HG03565 (cell line): ENCODE measurements at regions not wholly inside any gene's neighbourhood (a gene's known extent, or its start where the extent isn't known, plus 50 kb on each side); places are given as distances from the start of the nearest gene placed in this dataset.

Experiments used
- ATAC-seq: cut with Tn5 transposase; IDR thresholded peaks from one replicate; pipeline ENCODE4 v1.9.1; 2021; ENCODE audit warnings: mild to moderate bottlenecking, moderate library complexity; ENCODE audit not compliant: unreplicated experiment

DNA sequence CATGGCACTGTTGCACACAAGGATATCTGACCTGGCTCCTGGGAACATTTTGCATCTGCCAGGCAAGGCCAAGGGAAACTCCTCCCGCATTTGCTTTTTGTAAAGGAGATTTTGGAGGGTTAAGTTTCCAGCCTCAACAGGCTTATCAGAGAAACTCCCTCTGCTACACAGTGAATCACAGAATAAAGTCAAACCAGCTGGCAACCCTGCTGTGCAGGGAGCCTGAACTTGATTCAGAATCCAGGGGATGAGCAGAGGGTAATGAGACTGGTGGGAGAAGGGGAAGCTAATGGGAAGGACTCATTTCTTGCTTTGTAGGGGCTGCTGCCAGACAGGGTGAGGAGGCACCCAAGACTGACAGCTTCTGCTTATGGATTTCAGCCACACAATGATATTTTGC lies 185.3 kb upstream of the ISX start:
- no peak for ATAC-seq

DNA sequence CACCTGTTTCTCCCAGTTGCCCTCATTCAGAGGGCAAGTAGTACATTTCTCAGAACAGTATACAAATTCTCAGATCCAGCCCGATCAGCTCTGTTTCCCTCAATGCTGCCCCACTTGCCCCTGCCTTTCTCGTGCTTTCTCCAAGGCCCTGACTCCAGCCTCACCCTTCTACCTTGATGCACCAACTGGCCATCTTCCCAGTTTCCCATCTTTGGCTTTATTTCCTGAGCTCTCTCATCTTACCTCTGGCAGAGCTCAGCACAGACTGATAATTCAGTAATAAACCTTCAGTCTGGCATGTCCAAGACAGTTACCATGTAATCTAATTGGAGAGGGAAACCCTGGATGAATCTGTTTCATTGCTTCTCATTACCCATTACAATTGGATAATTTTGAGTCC lies 184.5 kb upstream of the ISX start:
- ATAC-seq: no peak

DNA sequence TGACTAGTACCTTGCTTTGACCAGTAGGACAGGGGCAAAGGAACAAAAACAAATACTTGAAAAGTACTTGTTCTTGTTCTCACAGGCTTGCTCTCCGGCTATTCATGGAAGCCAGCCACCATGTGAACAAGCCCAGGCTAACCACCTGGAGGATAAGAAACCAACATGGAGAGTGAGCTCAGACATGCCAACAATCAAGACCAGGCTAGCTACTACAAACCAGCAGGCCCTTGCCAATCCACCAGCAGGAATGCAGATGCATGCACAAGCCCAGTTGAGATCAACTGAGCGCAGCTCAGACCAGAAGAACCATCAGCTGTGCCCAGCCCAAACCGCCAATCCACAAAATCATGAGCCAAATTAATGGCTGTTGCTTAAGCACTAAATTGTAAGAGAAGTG lies 180.1 kb upstream of the ISX start:
- no peak for ATAC-seq

DNA sequence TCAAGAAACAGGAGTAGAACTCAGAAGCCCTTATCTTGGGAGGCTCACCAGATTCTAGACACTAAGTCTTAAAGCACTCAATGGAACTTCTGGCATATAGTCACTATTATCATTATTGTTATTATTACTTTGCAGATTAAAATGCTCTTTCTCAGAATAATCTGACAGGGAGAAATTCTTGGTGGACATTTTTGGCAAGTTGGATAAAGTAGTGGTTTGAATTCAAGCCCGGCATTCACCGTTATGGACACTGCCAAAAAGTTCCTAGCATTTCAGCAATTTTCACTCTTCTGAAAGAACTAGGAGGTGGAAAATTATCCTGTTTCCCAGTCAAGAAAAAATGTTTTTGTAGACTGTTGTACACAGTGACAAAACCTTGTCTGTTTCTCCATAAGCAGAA lies 179.6 kb upstream of the ISX start:
- ATAC-seq: no peak

DNA sequence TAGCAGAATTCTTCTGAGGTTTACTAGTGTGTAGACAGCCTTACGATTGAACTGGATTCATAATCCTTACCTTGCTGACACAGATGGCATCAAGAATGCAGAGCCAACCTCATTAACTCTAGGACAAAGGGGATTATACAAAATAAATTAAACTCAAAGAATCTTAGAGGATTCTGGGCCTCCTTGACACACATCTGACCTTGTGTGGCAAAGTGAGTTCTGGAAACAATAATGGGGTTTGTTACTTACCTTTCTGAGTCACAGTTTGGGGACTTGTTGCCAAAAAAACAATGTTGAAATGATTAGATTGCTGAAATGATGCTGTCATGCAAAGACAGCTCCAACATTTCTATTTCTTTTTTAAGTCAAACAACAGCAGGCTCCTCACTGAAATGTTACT lies 179.1 kb upstream of the ISX start:
- ATAC-seq: no peak

DNA sequence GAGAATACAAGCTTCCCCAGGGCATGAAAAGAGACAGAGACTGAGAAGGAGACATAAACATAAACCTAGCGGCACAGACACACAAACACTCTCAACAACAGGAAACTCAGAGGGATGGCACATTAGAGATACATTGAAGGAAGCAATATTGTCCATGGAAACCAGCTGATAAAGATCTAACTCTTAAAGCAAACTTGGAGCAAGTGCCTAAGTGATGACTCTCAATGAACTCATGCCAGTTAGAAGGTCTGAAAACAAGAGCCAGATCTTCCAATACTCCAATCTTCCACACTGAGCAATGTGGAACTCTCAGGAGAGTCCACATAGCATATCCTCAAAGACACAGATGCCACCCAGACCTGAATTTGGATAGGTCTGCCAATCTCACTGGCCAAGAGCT lies 168.8 kb upstream of the ISX start:
- no peak for ATAC-seq

DNA sequence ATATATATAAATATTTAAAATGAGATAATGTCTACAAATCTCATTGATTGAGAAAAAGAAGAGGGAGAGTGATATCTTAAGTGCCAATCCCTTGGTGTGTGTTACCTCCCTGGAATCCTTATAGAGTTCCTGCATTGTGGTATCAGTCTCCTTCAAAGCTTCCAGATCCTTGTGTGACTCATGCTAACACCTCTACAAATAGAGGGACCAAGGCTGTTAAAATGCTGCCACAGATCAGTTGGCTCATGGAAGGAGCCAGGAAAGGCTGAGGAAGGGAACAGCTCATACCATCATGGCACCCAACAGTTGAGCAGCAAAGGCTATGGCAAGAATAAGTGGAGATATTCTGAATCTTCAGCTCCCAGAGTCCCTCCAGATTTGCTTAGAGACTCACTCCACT lies 163.6 kb upstream of the ISX start:
- no peak for ATAC-seq

DNA sequence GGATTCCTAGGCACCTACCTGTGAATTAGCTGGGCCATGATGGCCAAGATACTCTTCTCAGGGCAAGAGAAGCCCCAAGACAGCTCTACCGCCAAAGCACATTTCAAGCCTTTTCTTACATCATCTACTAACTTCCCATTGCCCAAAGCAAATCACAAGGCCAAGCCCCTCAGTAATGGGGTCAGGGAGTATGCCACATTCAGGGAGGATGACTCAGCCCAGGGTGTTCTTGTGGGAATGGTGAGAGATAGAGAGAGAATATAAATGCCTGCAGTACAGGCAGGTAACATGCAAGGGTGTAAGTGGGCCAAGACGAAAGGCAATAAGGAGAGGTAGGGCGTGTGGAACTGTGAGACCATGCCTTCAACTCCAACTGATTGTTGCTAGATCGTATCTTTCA lies 162.5 kb upstream of the ISX start:
- no peak for ATAC-seq

DNA sequence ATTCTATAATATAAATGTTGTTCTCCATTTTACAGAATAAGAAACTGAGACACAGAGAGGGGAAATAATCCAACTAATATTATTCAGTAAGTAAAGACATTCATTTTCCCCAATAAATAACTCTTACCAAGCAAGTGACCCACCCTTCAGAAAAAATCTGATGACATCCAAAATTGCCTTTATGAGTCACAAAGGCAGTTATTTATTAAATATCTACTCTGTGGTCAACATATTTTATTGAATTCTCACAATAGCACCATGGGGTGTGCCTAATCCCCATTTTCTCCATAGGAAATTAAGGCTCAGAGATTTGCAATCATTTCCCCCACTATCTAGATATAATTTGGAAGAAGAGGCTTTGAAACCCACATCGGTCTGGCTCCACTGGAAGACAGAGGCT lies 161.5 kb upstream of the ISX start:
- no peak for ATAC-seq

DNA sequence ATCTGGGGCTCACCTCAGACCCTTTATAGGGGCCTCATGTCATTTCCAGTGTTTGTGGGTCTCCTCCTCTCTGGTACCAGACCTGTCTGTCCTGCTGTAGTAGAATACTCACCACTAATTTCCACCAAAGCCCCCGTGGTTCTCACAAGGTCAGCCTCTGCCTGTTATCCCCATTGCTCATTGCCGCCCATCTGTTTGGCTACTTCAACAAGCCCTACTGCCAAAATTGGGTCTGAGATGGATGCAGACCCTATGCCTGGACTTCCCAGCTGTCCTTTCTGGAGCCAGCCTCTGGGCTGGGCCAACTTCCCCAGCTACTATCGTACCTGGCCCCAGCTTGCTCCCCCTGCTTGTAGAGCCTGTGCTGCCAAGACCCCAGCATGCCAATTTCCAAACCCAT lies 152.1 kb upstream of the ISX start:
- no peak for ATAC-seq

DNA sequence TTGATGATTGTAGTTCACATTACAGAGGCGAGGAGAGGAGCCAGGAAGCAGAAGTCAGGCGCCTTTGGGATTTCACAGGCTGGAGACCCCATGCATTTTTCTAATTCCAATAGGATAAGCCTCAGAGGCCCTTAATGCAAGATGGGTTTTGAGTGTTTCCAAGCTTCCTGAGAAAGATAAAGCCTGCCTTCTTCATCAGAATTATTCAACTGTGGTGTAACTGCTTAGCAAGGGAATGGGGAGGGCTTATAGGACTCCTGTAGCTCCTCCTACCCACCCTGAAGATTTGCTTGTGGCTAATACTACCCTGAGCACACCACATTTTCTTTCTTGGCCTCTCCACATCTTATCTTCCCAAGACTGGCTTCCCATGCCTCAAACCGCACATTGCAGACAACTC lies 151.1 kb upstream of the ISX start:
- ATAC-seq: no peak

DNA sequence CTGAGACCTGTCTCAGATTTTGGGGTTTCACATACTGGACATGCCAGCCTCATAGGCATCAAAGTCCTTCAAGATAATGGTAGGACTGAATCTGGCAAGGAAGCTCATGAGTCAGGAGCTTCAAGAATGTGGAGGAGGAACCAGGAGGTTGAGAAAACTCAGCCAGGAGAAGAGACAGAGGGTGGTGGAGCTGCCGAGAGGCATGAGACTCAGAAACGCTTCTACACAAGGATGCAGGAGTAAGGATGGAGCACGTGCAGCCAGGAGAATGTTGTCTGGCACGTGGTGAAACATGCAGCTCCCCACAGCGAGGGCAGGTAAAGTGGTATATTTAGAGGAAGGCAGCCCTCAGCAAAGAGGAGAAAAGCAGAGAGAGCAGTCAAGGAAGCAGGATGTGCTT lies 148.7 kb upstream of the ISX start:
- no peak for ATAC-seq

DNA sequence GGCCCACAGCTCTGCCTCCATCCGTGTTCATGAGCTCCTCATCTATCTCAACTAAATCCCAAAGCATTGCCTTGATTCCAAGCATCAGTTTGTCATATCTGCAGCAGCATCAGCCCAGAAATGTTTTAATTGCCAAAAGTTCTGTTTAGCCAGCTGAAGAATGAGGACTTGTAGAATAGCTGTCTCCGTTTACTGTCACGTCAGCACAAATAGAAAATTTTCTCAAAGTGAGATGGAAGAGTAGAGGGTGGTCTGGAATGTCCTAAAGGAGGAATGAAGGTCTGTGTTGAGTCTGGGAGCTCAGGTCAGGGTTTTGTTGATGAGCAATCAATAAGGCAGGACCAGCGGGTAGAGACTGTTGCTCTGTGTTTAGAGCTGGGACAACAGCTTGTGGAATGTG lies 134.9 kb upstream of the ISX start:
- ATAC-seq: no peak

DNA sequence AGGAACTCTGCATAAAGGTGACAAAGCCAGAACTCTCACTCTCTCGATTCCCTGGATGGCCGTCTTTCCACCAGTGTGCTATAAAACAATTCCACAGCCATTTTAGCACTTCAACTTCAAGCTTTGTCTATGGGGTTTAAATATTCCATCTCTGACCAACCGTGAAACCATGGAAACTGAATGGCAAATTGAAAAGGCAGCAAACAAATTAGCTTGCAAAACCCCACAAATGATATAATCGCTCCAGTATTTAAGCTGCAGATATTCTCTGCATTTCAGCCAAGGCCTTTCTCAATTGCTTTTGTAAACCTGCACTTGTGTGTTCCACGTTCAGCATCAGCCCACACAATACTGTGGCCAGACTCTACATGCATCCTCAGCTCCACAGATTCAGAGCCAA lies 131.7 kb upstream of the ISX start:
- no peak for ATAC-seq

DNA sequence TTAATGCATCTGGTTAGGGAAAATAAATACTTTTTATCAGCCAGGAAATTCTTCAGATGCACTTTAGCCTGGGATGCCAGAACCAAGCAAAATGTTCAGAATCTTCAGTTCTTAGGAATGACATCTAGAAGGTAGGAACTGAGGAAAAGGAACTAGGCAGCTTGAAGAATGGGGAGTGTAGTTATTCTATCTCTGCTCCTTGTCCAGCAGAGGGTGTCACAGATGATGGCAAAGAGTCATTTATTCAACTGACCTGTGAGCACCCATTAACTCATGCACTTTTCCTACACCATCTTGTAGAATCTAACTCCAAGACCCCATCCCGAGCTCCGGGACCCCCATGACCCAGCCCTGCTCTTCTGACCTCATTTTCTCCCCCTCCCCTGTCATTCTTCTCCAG lies 122.1 kb upstream of the ISX start:
- ATAC-seq: no peak

DNA sequence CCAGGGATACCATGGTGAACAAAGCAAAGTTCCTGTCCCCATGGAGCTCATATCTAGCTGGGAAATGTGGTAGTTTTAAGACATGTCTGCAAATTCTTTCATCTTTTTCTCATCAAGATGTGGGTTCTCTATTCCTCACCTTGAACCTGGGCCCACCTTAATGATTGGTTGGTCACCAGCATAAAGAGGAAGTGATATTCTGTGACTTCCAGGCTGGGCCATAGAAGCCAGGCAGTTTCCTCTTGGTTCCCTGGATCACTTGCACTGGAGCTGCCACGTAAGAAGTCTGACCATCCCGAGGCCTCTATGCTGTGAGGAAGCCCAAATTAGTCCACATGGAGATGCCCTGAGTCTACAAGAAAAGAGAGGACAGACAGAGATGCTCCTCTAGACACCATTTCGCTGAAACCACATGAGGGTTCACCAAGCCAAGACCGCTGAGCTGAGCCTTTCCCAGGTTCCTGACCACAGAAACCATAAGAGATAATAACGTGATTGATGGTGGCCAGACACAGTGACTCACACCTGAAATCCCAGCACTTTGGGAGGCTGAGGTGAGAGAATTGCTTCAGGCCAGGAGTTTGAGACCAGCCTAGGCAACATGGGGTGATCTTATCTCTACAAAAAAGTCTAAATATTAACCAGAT lies 119.5 kb upstream of the ISX start:
- no peak for ATAC-seq

DNA sequence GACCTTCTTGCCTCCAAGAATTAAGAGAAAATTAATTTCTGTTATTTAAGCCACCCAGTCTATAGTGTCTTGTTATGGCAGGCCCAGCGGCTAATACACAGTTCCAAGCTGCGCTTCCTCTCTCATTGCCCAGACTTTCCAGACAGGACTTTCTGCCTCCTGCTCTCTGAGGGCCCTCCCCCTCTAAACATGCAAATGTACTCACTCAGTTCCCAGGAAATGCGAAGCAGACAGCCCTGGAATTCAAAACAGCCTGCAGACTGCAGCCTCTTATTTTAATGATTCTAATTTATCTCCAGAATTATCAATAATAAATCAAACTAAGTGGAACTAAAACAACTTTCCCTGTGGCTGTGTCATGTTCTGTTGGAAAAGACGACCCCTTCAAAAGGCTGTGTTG lies 115.5 kb upstream of the ISX start:
- no peak for ATAC-seq

DNA sequence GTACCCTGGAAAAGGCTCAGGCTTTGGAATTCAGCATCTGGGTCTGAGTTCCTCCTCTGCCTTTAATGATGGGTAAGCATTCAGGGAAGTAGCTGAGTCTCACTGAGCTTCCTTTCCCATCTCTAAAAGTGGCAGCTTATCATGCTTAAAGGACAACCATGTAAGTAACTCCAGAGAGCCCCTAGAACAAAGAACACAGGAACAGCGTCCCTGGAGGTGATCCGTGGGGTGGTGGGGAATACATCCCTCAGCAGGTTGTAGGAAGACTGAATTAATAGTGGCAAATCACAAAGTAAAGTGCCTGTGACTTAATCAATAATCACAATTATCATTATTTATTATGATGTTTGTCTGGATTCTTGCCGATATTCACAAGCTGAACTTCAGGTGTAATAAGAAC lies 114.7 kb upstream of the ISX start:
- ATAC-seq: no peak

DNA sequence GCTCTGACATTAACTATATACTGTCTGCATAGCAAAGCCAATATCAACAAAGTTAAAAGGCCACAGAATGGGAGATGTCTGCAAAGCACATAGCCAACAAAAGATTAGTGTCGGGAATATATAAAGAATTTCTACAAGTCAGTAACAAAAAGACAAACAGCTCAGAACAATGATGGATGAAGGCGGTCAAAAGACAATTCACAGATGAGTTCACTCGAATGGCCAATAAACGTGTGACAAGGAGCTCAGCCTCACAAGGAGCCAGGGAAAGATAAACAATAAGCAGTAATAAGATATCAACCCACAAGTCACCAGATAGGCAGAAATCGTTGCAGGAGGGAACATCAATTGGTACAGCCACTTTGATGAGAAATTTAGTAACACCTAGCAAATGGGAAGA lies 106.0 kb upstream of the ISX start:
- ATAC-seq: no peak

DNA sequence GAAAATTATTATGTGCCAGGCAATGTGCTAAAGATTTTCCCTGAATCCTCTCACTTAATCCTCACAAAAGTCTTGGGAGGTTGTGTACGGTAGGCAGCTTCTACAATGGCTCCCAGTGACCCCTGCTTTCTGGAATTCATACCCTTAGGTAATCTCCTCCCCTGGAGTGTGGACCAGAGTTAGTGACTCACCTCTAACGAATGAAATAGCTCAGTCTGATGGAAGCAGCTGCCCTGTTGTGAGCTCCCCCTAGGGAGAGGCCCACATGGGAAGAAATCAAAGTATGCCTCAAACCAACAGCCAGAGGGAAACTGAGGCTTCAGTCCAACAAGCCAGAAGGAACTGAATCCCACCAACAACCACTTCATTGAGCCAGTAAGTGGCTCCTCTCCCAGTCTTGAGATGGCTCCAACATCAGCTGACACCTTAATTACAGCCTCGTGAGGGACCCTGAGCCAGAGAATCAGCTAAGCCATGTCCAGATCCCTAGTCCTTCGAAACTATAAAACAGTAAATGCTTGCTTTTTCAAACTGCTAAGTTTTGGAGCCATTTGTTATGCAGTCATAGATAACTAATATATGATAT lies 98.9 kb upstream of the ISX start:
- ATAC-seq: no peak

DNA sequence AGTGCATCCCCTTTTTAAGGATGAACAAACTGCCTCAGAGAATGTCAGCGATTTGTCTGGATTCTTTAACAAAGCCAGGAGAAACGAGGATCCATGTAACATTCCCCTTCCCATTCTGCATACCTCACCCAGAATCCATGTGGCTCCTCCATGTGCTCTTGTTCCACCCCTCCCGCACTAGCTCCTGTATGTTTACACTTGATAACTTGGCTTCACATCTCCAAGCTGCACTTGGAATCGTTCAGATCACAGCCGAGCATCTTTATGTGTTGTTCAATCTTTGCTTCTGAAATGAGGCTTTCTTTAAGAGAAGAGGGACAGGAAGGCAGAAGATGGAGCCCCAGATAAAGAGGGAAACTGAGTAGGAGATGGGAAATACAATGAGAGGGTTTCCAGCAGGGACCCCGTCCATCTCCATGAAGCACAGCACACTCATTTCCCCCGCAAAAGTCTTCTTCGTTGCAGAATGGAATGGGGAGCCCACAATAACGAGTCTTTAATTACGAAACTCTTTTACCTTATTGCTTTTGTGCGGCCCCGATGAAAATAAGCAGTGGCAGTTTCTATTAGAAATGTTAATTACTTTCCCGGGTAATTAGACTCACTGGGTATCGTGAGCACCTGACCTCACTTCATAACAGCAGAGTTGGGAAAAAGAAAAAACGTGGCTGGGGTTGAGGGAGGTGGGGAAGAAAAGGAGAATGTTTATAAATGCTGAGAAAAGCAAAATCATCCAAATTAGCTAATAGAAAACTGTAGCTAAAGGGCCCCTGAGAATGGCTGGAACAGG lies 96.8 kb upstream of the ISX start:
- no peak for ATAC-seq

DNA sequence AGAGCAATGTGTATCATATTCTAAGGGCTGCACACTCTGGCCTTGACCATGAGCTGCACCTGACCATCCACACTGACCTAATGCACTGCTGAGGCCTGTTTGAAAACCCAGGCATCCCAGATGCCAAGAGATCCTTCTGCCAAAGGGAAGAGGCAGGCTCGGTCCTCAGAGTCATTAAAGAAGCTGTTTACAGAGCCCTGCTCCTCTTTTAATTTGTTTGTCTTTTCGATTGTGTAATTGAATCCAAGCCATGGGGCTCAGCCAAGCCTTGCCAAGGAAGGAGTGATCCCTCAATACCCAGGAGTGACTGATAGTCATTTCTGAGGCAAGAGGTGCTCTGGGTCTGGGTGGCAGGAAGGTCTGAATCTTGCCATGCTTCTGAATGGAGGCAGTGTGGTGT lies 94.5 kb upstream of the ISX start:
- ATAC-seq: no peak
